Neural cell (in vitro differentiated cells): ENCODE measurements at regions not wholly inside any gene's neighbourhood (a gene's known extent, or its start where the extent isn't known, plus 50 kb on each side); places are given as distances from the start of the nearest gene placed in this dataset.

Source experiments
- EP300 ChIP-seq: fragments of 450-650 bp; conservative IDR thresholded peaks from 2 replicates; pipeline ENCODE4 v1.6.1; 2014; ENCODE audit warnings: antibody characterized with exemption, mild to moderate bottlenecking, moderate library complexity; ENCODE audit not compliant: poor library complexity, severe bottlenecking
- EZH2 ChIP-seq: fragments of 200-600, 300-800 bp; shearing (Covaris generic), sonication (generic); IDR thresholded peaks from 2 replicates; pipeline ENCODE4 v1.6.1; 2014; ENCODE audit warnings: antibody characterized with exemption, low read length, borderline replicate concordance, mild to moderate bottlenecking; ENCODE audit not compliant: insufficient read depth, poor library complexity, severe bottlenecking
- MXI1 ChIP-seq: fragments of 450-650 bp; conservative IDR thresholded peaks from 2 replicates; pipeline ENCODE4 v1.6.1; 2014; ENCODE audit warnings: antibody characterized with exemption, mild to moderate bottlenecking; ENCODE audit not compliant: poor library complexity, severe bottlenecking
- POLR2AphosphoS5 ChIP-seq: IDR thresholded peaks from 2 replicates; pipeline ENCODE4 v1.6.1; 2012
- RAD21 ChIP-seq: fragments of 450-650 bp; conservative IDR thresholded peaks from 2 replicates; pipeline ENCODE4 v1.6.1; 2014; ENCODE audit warnings: antibody characterized with exemption, mild to moderate bottlenecking, moderate library complexity
- REST ChIP-seq: IDR thresholded peaks from 2 replicates; pipeline ENCODE4 v1.6.1; 2012; ENCODE audit warnings: borderline replicate concordance
- TF ChIP-seq, protein P1 (sequence below): fragments of 450-650 bp; IDR thresholded peaks from 2 replicates; pipeline ENCODE4 v1.5.1; 2014; ENCODE audit warnings: antibody characterized with exemption, mild to moderate bottlenecking, moderate library complexity; ENCODE audit not compliant: poor library complexity, severe bottlenecking

- TF ChIP-seq, protein P1, sequence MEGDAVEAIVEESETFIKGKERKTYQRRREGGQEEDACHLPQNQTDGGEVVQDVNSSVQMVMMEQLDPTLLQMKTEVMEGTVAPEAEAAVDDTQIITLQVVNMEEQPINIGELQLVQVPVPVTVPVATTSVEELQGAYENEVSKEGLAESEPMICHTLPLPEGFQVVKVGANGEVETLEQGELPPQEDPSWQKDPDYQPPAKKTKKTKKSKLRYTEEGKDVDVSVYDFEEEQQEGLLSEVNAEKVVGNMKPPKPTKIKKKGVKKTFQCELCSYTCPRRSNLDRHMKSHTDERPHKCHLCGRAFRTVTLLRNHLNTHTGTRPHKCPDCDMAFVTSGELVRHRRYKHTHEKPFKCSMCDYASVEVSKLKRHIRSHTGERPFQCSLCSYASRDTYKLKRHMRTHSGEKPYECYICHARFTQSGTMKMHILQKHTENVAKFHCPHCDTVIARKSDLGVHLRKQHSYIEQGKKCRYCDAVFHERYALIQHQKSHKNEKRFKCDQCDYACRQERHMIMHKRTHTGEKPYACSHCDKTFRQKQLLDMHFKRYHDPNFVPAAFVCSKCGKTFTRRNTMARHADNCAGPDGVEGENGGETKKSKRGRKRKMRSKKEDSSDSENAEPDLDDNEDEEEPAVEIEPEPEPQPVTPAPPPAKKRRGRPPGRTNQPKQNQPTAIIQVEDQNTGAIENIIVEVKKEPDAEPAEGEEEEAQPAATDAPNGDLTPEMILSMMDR: no peak
- TF ChIP-seq EP300 (no peak), REST (no peak), POLR2AphosphoS5 (no peak), EZH2 (no peak), MXI1 (no peak), RAD21 (no peak)
Measured at GRCh38 chr3:10676905-10677304, 139.1 kb upstream of the SLC6A11 start.
